Endothelial cell of umbilical vein (primary cell): ENCODE measurements at regions not wholly inside any gene's neighbourhood (a gene's known extent, or its start where the extent isn't known, plus 50 kb on each side); places are given as distances from the start of the nearest gene placed in this dataset.

Experiments
- BruUV-seq: library from RNA; stranded (reverse); fragments of 400-500 nt; replicated peaks from 2 replicates; lab custom pipeline; 2021; lab: Mats Ljungman, UMichigan
- CTCF ChIA-PET: fragments of 300-600, 350-600 bp; sonication (Branson Sonifier 250); formaldehyde crosslinking; loops from one replicate; lab custom pipeline; 2021; ENCODE audit warnings: antibody characterized with exemption, inconsistent platforms; lab: Charles Lee
- POLR2A ChIA-PET: fragments of 300-600, 350-600 bp; sonication (Branson Sonifier 250); formaldehyde crosslinking; loops from one replicate; lab custom pipeline; 2021; ENCODE audit warnings: antibody characterized with exemption, inconsistent platforms; lab: Charles Lee
- DNase-seq: peaks from one replicate; pipeline ENCODE4 v3.0.0-alpha.2; 2011; ENCODE audit warnings: low read depth, low spot score
- FAIRE-seq: peaks from 2 replicates; lab custom pipeline; 2011; peaks lifted over from hg19 to GRCh38; lab: Jason Lieb, UNC
- H2AFZ ChIP-seq: 2 replicates; pipeline ENCODE4 v1.6.0; 2012; ENCODE audit warnings: low read depth, low read length, control low read depth, inconsistent platforms
- H3K27ac ChIP-seq: 2 replicates; pipeline ENCODE4 v1.5.1; 2011; ENCODE audit warnings: low read depth, mild to moderate bottlenecking, control low read depth, low read length, moderate library complexity; ENCODE audit not compliant: insufficient read depth
- H3K27me3 ChIP-seq, 2 experiments: 2 replicates each; pipeline versions ENCODE4 v1.6.0 to v1.6.1; 2011; ENCODE audit warnings: low read length in 2 of 2, mixed read lengths in 1 of 2; ENCODE audit not compliant: control insufficient read depth in 2 of 2, insufficient read depth in 2 of 2
- H3K36me3 ChIP-seq, 2 experiments: 2 replicates in 1 of 2; 3 replicates in 1 of 2; pipeline ENCODE4 v1.5.1; 2011; ENCODE audit warnings: low read length in 2 of 2, mild to moderate bottlenecking in 1 of 2, moderate library complexity in 1 of 2; ENCODE audit not compliant: control insufficient read depth in 2 of 2, insufficient read depth in 2 of 2; ENCODE audit errors: extremely low read depth in 1 of 2
- H3K4me1 ChIP-seq: 3 replicates; pipeline ENCODE4 v1.5.1; 2011; ENCODE audit warnings: mild to moderate bottlenecking, low read length; ENCODE audit not compliant: control insufficient read depth, insufficient read depth; ENCODE audit errors: extremely low read depth
- H3K4me2 ChIP-seq: 2 replicates; pipeline ENCODE4 v1.6.1; 2011; ENCODE audit warnings: low read length, control low read depth, mixed read lengths; ENCODE audit not compliant: insufficient read depth
- H3K4me3 ChIP-seq, 3 experiments: fragments of 200-600 bp in 1 of 3; sonication (generic), shearing (Covaris generic) in 1 of 3; replicated peaks in 1 of 3; 2 replicates each; pipeline ENCODE4 v1.5.1; 2011 to 2016; ENCODE audit warnings: control low read depth in 3 of 3, low read length in 3 of 3, mild to moderate bottlenecking in 2 of 3, inconsistent platforms in 1 of 3, low read depth in 1 of 3, moderate library complexity in 1 of 3; ENCODE audit not compliant: insufficient read depth in 1 of 3
- H3K79me2 ChIP-seq: 2 replicates; pipeline ENCODE4 v1.6.0; 2012; ENCODE audit warnings: low read length, inconsistent platforms; ENCODE audit not compliant: control insufficient read depth, insufficient read depth
- H3K9ac ChIP-seq: replicated peaks from 2 replicates; pipeline ENCODE3; 2011; ENCODE audit warnings: low read length, control low read depth; ENCODE audit not compliant: insufficient read depth; ENCODE audit errors: extremely low read depth
- H3K9me1 ChIP-seq: replicated peaks from 3 replicates; pipeline ENCODE4 v1.6.0; 2011; ENCODE audit warnings: mild to moderate bottlenecking, low read length; ENCODE audit not compliant: control insufficient read depth, insufficient read depth; ENCODE audit errors: extremely low read depth
- H3K9me3 ChIP-seq: replicated peaks from 2 replicates; pipeline ENCODE4 v1.5.1; 2012; ENCODE audit warnings: low read length, inconsistent platforms; ENCODE audit not compliant: control insufficient read depth, insufficient read depth
- H4K20me1 ChIP-seq: replicated peaks from 2 replicates; pipeline ENCODE3; 2011; ENCODE audit warnings: mild to moderate bottlenecking, low read length; ENCODE audit not compliant: control insufficient read depth, insufficient read depth; ENCODE audit errors: extremely low read depth
- EZH2 ChIP-seq: IDR thresholded peaks from 2 replicates; pipeline ENCODE4 v1.6.1; 2012; ENCODE audit warnings: borderline replicate concordance, low read depth, mild to moderate bottlenecking, moderate library complexity, low read length, inconsistent platforms; ENCODE audit not compliant: severe bottlenecking
- FOS ChIP-seq: IDR thresholded peaks from 2 replicates; pipeline ENCODE4 v1.6.1; 2011; ENCODE audit warnings: mild to moderate bottlenecking, low read length, moderate library complexity, borderline replicate concordance; ENCODE audit not compliant: insufficient read depth
- GATA2 ChIP-seq: IDR thresholded peaks from 2 replicates; pipeline ENCODE4 v1.7.0; 2011; ENCODE audit warnings: low read depth, mild to moderate bottlenecking, moderate library complexity, mixed read lengths, low read length; ENCODE audit not compliant: insufficient read length, insufficient read depth
- JUN ChIP-seq: IDR thresholded peaks from 2 replicates; pipeline ENCODE4 v1.6.1; 2011; ENCODE audit warnings: borderline replicate concordance, low read depth; ENCODE audit not compliant: insufficient read length, insufficient read depth
- MAX ChIP-seq: IDR thresholded peaks from 2 replicates; pipeline ENCODE4 v1.6.1; 2011; ENCODE audit not compliant: insufficient read depth, insufficient read length
- MYC ChIP-seq: IDR thresholded peaks from one replicate; pipeline ENCODE4 v1.6.1; 2011; ENCODE audit warnings: mild to moderate bottlenecking, low read depth, low read length
- POLR2A ChIP-seq: IDR thresholded peaks from 2 replicates; pipeline ENCODE4 v1.6.1; 2012; ENCODE audit warnings: low read depth, mild to moderate bottlenecking, control low read depth, low read length
- POLR2AphosphoS5 ChIP-seq: IDR thresholded peaks from 2 replicates; pipeline ENCODE4 v1.6.1; 2012; ENCODE audit warnings: low read depth, mild to moderate bottlenecking, control low read depth, low read length, moderate library complexity; ENCODE audit not compliant: insufficient read depth
- dilution Hi-C: fragments of 300-500 bp; cut with MboI; formaldehyde crosslinking; loops from one replicate; pipeline ENCODE4 v1.15.0; 2019; ENCODE audit warnings: low sequenced_read_pairs; ENCODE audit not compliant: extremely low pct_ligation_motif_present
- intact Hi-C: fragments of 100-400 bp; cut with micrococcal nuclease; formaldehyde crosslinking; loops from one replicate; pipeline ENCODE4 v1.10.0; 2022
- TF ChIP-seq, protein P1 (sequence below), 2 donors: IDR thresholded peaks; 1 replicate in 1 of 2; 2 replicates in 1 of 2; pipeline ENCODE4 v1.5.1; 2011; ENCODE audit warnings: low read length in 2 of 2, mild to moderate bottlenecking in 2 of 2, moderate library complexity in 2 of 2, control low read depth in 1 of 2, inconsistent platforms in 1 of 2, low read depth in 1 of 2; ENCODE audit not compliant: insufficient read depth in 1 of 2; ENCODE audit errors: extremely low read depth in 1 of 2

GRCh38 chr13:90908792-90909191 is 438.7 kb upstream of the MIR17HG start:
- TF ChIP-seq GATA2 = no peak
- TF ChIP-seq EZH2 = no peak
- TF ChIP-seq MAX = no peak
- no peak for TF ChIP-seq MYC
- TF ChIP-seq FOS = no peak
- TF ChIP-seq POLR2A = no peak
- TF ChIP-seq, protein P1, sequence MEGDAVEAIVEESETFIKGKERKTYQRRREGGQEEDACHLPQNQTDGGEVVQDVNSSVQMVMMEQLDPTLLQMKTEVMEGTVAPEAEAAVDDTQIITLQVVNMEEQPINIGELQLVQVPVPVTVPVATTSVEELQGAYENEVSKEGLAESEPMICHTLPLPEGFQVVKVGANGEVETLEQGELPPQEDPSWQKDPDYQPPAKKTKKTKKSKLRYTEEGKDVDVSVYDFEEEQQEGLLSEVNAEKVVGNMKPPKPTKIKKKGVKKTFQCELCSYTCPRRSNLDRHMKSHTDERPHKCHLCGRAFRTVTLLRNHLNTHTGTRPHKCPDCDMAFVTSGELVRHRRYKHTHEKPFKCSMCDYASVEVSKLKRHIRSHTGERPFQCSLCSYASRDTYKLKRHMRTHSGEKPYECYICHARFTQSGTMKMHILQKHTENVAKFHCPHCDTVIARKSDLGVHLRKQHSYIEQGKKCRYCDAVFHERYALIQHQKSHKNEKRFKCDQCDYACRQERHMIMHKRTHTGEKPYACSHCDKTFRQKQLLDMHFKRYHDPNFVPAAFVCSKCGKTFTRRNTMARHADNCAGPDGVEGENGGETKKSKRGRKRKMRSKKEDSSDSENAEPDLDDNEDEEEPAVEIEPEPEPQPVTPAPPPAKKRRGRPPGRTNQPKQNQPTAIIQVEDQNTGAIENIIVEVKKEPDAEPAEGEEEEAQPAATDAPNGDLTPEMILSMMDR (IDR thresholded peaks at IDR 0.05; ENCODE audit: extremely low read depth in 1 of 2, insufficient read depth in 1 of 2, low read depth in 1 of 2, low read length in 2 of 2) = no peak
- no peak for TF ChIP-seq POLR2AphosphoS5
- no peak for TF ChIP-seq JUN
- dilution Hi-C loops = no loop called here
- Histone ChIP-seq H2AFZ (no peak overlapping the region), H3K36me3 (no peaks in the 10 kb centered on the region), H3K4me1 (no peaks in the 10 kb centered on the region), H4K20me1 (no peaks in the 10 kb centered on the region), H3K9ac (no peak overlapping the region), H3K27me3 (no peaks in the 10 kb centered on the region), H3K9me1 (no peaks in the 10 kb centered on the region), H3K9me3 (no peaks in the 10 kb centered on the region), H3K4me3 (no peak overlapping the region), H3K27ac (no peak overlapping the region), H3K79me2 (no peaks in the 10 kb centered on the region), H3K4me2 (no peak overlapping the region)
- ChIA-PET CTCF (no interaction called here), POLR2A (no interaction called here)
- no peak for FAIRE-seq
- no peak for DNase-seq
- intact Hi-C loops = no loop called here
- BruUV-seq = no TSS peak
